RWPE2 (cell line): ENCODE measurements at regions not wholly inside any gene's neighbourhood (a gene's known extent, or its start where the extent isn't known, plus 50 kb on each side); places are given as distances from the start of the nearest gene placed in this dataset.

Source experiments
- ATAC-seq: fragments of 200-7000 bp; cut with Tn5 transposase; 3 replicates; pipeline ENCODE4 v1.9.1; 2021; ENCODE audit warnings: low read depth
- DNase-seq: peaks from one replicate; pipeline ENCODE4 v3.0.0-alpha.2; 2020; ENCODE audit warnings: low spot score
- H3K27ac ChIP-seq: fragments of 450-650 bp; 2 replicates; pipeline ENCODE4 v1.5.1; 2017; ENCODE audit warnings: mild to moderate bottlenecking; ENCODE audit not compliant: poor library complexity, severe bottlenecking
- H3K27me3 ChIP-seq: fragments of 250-450 bp; sonication (Bioruptor Pico); 2 replicates; pipeline ENCODE4 v1.5.1; 2021; ENCODE audit warnings: mild to moderate bottlenecking, moderate library complexity; ENCODE audit not compliant: insufficient read depth, poor library complexity, severe bottlenecking
- H3K36me3 ChIP-seq: fragments of 250-450 bp; sonication (Bioruptor Pico); 2 replicates; pipeline ENCODE4 v1.5.1; 2020; ENCODE audit warnings: low read depth, mild to moderate bottlenecking, moderate library complexity
- H3K4me1 ChIP-seq: fragments of 250-450 bp; sonication (Bioruptor Pico); 2 replicates; pipeline ENCODE4 v1.5.1; 2021; ENCODE audit warnings: mild to moderate bottlenecking, moderate library complexity; ENCODE audit not compliant: insufficient read depth, poor library complexity, severe bottlenecking
- H3K4me3 ChIP-seq: fragments of 250-450 bp; sonication (Bioruptor Pico); 2 replicates; pipeline ENCODE4 v1.5.1; 2021; ENCODE audit warnings: mild to moderate bottlenecking, moderate library complexity; ENCODE audit not compliant: severe bottlenecking
- H3K9me3 ChIP-seq: fragments of 250-450 bp; sonication (Bioruptor Pico); 2 replicates; pipeline ENCODE4 v1.5.1; 2021; ENCODE audit warnings: mild to moderate bottlenecking, moderate library complexity; ENCODE audit not compliant: severe bottlenecking
- CTCF ChIP-seq: fragments of 450-650 bp; IDR thresholded peaks from one replicate; pipeline ENCODE4 v1.5.1; 2017; ENCODE audit warnings: mild to moderate bottlenecking, moderate library complexity; ENCODE audit not compliant: poor library complexity, severe bottlenecking

- Histone ChIP-seq H3K36me3 (no peaks in the 10 kb centered on the region), H3K4me3 (no peak overlapping the region), H3K4me1 (no peaks in the 10 kb centered on the region), H3K27me3 (no peaks in the 10 kb centered on the region), H3K27ac (no peak overlapping the region), H3K9me3 (no peaks in the 10 kb centered on the region)
- no peak for DNase-seq
- no peak for TF ChIP-seq CTCF
- no peak for ATAC-seq
Measured at GRCh38 chr2:134086594-134087219, 167.2 kb upstream of the MGAT5 start.

- ATAC-seq (no peak), DNase-seq (no peak)
- no peak for TF ChIP-seq CTCF
Measured at GRCh38 chr2:134087371-134087921, 166.4 kb upstream of the MGAT5 start.

DNA sequence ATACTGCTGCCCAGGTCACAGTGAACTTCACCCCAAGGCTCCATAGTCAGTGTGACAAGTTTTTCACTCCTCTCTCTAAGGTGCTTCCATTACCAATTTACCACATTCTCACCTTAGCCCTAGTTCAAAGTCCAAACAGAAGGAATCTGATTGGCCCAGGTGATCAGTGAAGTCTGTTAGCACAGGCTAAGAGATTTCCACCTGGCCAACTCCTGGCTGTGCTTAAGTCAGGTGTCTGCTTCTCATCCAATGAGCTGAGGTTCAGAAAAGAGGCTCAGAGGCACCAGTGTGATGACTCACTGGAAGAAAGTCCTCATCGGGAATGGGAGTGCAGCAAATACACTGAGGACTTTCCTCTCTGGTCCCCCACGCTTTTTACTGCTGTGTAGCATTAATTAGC is 164.4 kb upstream of the MGAT5 start:
- Histone ChIP-seq H3K27ac (no peak overlapping the region), H3K36me3 (no peaks in the 10 kb centered on the region), H3K9me3 (no peaks in the 10 kb centered on the region), H3K4me3 (no peak overlapping the region), H3K27me3 (no peaks in the 10 kb centered on the region), H3K4me1 (no peaks in the 10 kb centered on the region)
- no peak for TF ChIP-seq CTCF
- ATAC-seq (no peak), DNase-seq (no peak)

More at GRCh38 chr2:134087371-134087921, 166.4 kb upstream of the MGAT5 start:
- Histone ChIP-seq H3K27ac (no peak overlapping the region), H3K4me1 (no peaks in the 10 kb centered on the region), H3K4me3 (no peak overlapping the region), H3K27me3 (no peaks in the 10 kb centered on the region), H3K36me3 (no peaks in the 10 kb centered on the region), H3K9me3 (no peaks in the 10 kb centered on the region)

DNA sequence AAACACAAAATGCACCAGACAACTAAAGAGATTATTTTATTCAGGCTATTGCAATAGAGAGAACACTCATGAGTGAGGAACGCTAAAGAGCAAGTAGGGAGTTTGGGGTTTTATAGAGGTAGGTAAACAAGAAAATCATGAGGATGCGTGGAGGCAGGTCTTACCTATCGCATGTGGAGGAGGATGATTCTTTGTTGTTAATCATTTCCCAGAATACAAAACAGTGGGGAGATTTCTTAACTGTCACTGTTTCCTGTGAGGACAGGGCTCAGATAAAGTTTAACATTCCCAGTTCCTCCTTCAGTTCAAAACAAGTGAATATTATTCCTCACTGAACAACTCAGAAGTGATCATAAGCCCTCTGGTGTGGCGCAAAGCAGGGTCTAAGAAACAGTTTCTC is 156.1 kb upstream of the MGAT5 start:
- TF ChIP-seq CTCF = no peak
- ATAC-seq = no peak

DNA sequence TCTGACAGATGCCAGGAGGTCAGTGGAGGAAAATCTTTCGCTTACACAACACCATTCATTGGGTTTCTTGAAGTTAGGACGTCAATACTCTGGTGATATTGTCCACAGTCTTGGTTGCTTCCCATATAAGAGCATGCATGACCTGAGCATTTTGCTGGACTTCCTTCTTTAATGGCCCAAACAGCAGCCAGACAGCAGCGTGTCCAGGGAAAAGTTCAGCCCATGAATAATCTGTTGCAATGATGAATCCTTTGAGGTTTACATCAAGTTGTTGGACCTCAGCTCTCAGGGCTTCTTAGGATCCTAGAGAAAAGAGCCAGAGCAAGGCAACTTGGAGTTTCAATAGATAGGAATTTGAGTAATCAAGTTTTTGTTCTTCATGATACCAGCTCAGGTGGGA is 155.6 kb upstream of the MGAT5 start:
- no peaks in the 10 kb centered on the region for H3K4me1 ChIP-seq
- H3K4me3 ChIP-seq = no peak overlapping the region
- H3K9me3 ChIP-seq = no peaks in the 10 kb centered on the region
- DNase-seq (no peak), ATAC-seq (no peak)
- no peak for TF ChIP-seq CTCF
- H3K27me3 ChIP-seq = no peaks in the 10 kb centered on the region
- H3K27ac ChIP-seq = no peak overlapping the region
- no peaks in the 10 kb centered on the region for H3K36me3 ChIP-seq

More for the DNA sequence above, 156.1 kb upstream of the MGAT5 start:
- Histone ChIP-seq H3K27ac (no peak overlapping the region), H3K4me3 (no peak overlapping the region), H3K27me3 (no peaks in the 10 kb centered on the region), H3K9me3 (no peaks in the 10 kb centered on the region), H3K4me1 (no peaks in the 10 kb centered on the region), H3K36me3 (no peaks in the 10 kb centered on the region)
- DNase-seq = no peak
